A673 (cell line): ENCODE measurements at regions not wholly inside any gene's neighbourhood (a gene's known extent, or its start where the extent isn't known, plus 50 kb on each side); places are given as distances from the start of the nearest gene placed in this dataset.
"Not testable (repeated sequence)": the region's sequence is repeated elsewhere in the genome, so short reads cannot be mapped to it uniquely, and the experiment has no call there.

Experiments
- BruUV-seq: library from RNA; stranded (reverse); fragments of 400-500 nt; replicated peaks from 2 replicates; lab custom pipeline; 2021; lab: Mats Ljungman, UMichigan
- CTCF ChIA-PET: fragments of 300-600 bp; sonication (Branson Sonifier 250); formaldehyde crosslinking; loops from one replicate; lab custom pipeline; 2022; ENCODE audit warnings: antibody characterized with exemption; lab: Charles Lee
- POLR2A ChIA-PET: fragments of 300-600 bp; sonication (Branson Sonifier 250); formaldehyde crosslinking; loops from one replicate; lab custom pipeline; 2022; ENCODE audit warnings: antibody characterized with exemption; ENCODE audit not compliant: low non-redundant PET; lab: Charles Lee
- DNase-seq: peaks from one replicate; pipeline ENCODE4 v3.0.0-alpha.2; 2015; ENCODE audit warnings: low spot score
- H3K27ac ChIP-seq: fragments of 200-600 bp; sonication (generic); 2 replicates; pipeline ENCODE4 v1.5.1; 2016; ENCODE audit warnings: mixed run types, low read depth, mild to moderate bottlenecking, mixed read lengths, antibody characterized with exemption, low read length; ENCODE audit not compliant: poor library complexity, severe bottlenecking
- H3K27me3 ChIP-seq: fragments of 200-600 bp; sonication (generic); replicated peaks from 2 replicates; pipeline ENCODE4 v1.6.1; 2017; ENCODE audit warnings: mixed run types, low read depth, mild to moderate bottlenecking, mixed read lengths, antibody characterized with exemption, low read length; ENCODE audit not compliant: insufficient read depth, poor library complexity
- H3K36me3 ChIP-seq: fragments of 200-600 bp; sonication (generic); 2 replicates; pipeline ENCODE4 v1.6.1; 2016; ENCODE audit warnings: mixed run types, mild to moderate bottlenecking, mixed read lengths, antibody characterized with exemption, low read length; ENCODE audit not compliant: insufficient read depth, poor library complexity, severe bottlenecking
- H3K4me1 ChIP-seq: fragments of 200-600 bp; sonication (generic); 2 replicates; pipeline ENCODE4 v1.6.1; 2017; ENCODE audit warnings: mixed run types, mild to moderate bottlenecking, mixed read lengths, antibody characterized with exemption, low read length; ENCODE audit not compliant: insufficient read depth, poor library complexity, severe bottlenecking
- H3K4me3 ChIP-seq: fragments of 200-600 bp; sonication (generic); 2 replicates; pipeline ENCODE4 v1.5.1; 2016; ENCODE audit warnings: low read depth, mixed run types, mild to moderate bottlenecking, mixed read lengths, low read length; ENCODE audit not compliant: poor library complexity, severe bottlenecking
- H3K9me3 ChIP-seq: fragments of 200-600 bp; sonication (generic); 2 replicates; pipeline ENCODE4 v1.6.1; 2016; ENCODE audit warnings: mixed run types, low read depth, mild to moderate bottlenecking, mixed read lengths, antibody characterized with exemption, low read length; ENCODE audit not compliant: poor library complexity, severe bottlenecking
- EZH2 ChIP-seq: fragments of 200-600 bp; sonication (generic); IDR thresholded peaks from 2 replicates; pipeline ENCODE4 v1.6.1; 2017; ENCODE audit warnings: borderline replicate concordance, low read depth, mild to moderate bottlenecking, mixed read lengths, antibody characterized with exemption, low read length; ENCODE audit not compliant: poor library complexity, severe bottlenecking
- intact Hi-C: fragments of 100-400 bp; cut with micrococcal nuclease; formaldehyde crosslinking; loops from one replicate; pipeline ENCODE4 v1.10.0; 2022; ENCODE audit not compliant: unreplicated experiment
- TF ChIP-seq, protein P1 (sequence below): fragments of 300-800, 200-600 bp; sonication (generic); conservative IDR thresholded peaks from 2 replicates; pipeline ENCODE4 v1.5.1; 2017; ENCODE audit warnings: low read depth, mild to moderate bottlenecking, antibody characterized with exemption, low read length, moderate library complexity, mixed read lengths

DNA sequence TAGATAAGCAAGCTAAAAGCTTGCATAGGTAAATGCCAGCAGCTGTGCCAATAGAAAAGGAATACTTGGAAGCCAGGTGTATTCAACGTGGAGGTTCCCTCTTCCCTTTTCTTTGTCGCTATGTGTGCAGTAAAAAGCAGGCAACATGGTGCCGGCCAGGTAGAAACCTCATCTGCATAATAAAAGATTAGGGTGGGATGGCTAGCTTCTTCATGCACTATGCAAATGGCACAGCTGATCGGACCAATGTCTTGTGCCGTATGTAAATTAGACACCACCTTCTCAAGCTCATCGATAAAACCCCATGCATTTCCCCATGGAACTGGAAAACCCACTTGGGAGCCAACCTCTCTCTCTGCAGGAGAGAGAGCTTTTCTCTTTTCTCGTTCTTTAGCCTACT lies 150.9 kb upstream of the FOXK1 start:
- H3K4me3 ChIP-seq: no peak overlapping the region
- H3K27ac ChIP-seq: no peak overlapping the region
- no peak for DNase-seq
- H3K9me3 ChIP-seq: no peaks in the 10 kb centered on the region
- no peaks in the 10 kb centered on the region for H3K36me3 ChIP-seq
- POLR2A ChIA-PET: no interaction called here
- no TSS peak for BruUV-seq
- H3K27me3 ChIP-seq: peaks cover 7% of the 10 kb centered on the region
- no peak for TF ChIP-seq EZH2
- TF ChIP-seq, protein P1, sequence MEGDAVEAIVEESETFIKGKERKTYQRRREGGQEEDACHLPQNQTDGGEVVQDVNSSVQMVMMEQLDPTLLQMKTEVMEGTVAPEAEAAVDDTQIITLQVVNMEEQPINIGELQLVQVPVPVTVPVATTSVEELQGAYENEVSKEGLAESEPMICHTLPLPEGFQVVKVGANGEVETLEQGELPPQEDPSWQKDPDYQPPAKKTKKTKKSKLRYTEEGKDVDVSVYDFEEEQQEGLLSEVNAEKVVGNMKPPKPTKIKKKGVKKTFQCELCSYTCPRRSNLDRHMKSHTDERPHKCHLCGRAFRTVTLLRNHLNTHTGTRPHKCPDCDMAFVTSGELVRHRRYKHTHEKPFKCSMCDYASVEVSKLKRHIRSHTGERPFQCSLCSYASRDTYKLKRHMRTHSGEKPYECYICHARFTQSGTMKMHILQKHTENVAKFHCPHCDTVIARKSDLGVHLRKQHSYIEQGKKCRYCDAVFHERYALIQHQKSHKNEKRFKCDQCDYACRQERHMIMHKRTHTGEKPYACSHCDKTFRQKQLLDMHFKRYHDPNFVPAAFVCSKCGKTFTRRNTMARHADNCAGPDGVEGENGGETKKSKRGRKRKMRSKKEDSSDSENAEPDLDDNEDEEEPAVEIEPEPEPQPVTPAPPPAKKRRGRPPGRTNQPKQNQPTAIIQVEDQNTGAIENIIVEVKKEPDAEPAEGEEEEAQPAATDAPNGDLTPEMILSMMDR: no peak
- H3K4me1 ChIP-seq: no peaks in the 10 kb centered on the region
- CTCF ChIA-PET: no interaction called here
- intact Hi-C loops: no loop called here

DNA sequence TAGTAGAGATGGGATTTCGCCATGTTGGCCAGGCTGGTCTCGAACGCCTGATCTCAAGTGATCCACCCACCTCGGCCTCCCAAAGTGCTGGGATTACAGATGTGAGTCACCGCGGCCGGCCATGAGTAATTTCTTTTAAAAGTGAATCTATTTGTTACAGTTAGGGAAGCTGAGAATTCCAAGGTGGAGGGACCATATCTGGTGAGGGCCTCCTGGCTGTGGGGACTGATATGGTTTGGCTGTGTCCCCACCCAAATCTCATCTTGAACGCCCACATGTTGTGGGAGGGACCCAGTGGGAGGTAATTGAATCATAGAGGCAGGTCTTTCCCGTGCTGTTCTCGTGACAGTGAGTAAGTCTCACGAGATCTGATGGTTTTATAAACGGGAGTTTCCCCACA lies 148.8 kb upstream of the FOXK1 start:
- intact Hi-C loops, H3K27ac ChIP-seq, H3K9me3 ChIP-seq, CTCF ChIA-PET, H3K36me3 ChIP-seq, DNase-seq, BruUV-seq, H3K4me3 ChIP-seq, H3K4me1 ChIP-seq, POLR2A ChIA-PET: not testable (repeated sequence)
- peaks cover 10% of the 10 kb centered on the region for H3K27me3 ChIP-seq

GRCh38 chr7:4549681-4550080 lies 132.4 kb upstream of the FOXK1 start:
- Histone ChIP-seq H3K27ac (no peak overlapping the region), H3K4me3 (no peak overlapping the region), H3K9me3 (peaks cover 9% of the 10 kb centered on the region), H3K36me3 (no peaks in the 10 kb centered on the region), H3K4me1 (no peaks in the 10 kb centered on the region), H3K27me3 (peaks cover 2% of the 10 kb centered on the region)
- POLR2A ChIA-PET: no interaction called here
- TF ChIP-seq, protein P1: no peak
- TF ChIP-seq EZH2: no peak
- intact Hi-C loops: no loop called here
- no peak for DNase-seq
- CTCF ChIA-PET: no interaction called here
- BruUV-seq: no TSS peak

DNA sequence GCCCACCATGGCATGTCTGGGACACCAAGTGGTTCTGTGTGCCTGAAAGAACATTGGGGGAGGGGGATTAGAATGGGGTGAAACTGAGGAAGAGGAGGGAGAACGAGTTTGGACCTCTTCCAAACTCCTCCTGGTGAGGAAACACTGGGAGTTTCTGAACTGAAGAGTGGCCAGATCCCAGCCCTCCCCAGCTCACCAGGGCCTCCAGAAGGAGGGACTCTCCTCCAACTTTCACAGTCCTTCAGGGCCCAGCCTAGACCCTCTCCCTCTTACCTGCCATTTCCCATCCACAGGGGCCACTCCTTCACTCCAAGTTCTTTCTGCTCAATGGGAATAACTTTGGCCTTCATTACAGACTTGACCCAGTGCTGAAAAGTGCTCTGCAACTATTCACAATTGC lies 132.0 kb upstream of the FOXK1 start:
- no peak for DNase-seq
- H3K36me3 ChIP-seq: no peaks in the 10 kb centered on the region
- H3K4me3 ChIP-seq: no peak overlapping the region
- intact Hi-C loops: no loop called here
- H3K4me1 ChIP-seq: no peaks in the 10 kb centered on the region
- peaks cover 9% of the 10 kb centered on the region for H3K9me3 ChIP-seq
- POLR2A ChIA-PET: no interaction called here
- TF ChIP-seq EZH2: no peak
- TF ChIP-seq, protein P1: no peak
- H3K27ac ChIP-seq: no peak overlapping the region
- CTCF ChIA-PET: no interaction called here
- H3K27me3 ChIP-seq: peaks cover 2% of the 10 kb centered on the region
- BruUV-seq: no TSS peak
